Prostate gland (tissue), 2 donors: ENCODE measurements at regions not wholly inside any gene's neighbourhood (a gene's known extent, or its start where the extent isn't known, plus 50 kb on each side); places are given as distances from the start of the nearest gene placed in this dataset.

ENCODE experiments used
- CTCF ChIP-seq, 4 experiments: fragments of 200-600 bp in 2 of 4; fragments of 450-650 bp in 2 of 4; sonication (generic) in 2 of 4; IDR thresholded peaks; 1 replicate in 3 of 4; 2 replicates in 1 of 4; pipeline ENCODE4 v1.5.1; 2016 to 2019; ENCODE audit warnings: antibody characterized with exemption in 4 of 4, mild to moderate bottlenecking in 2 of 4, moderate library complexity in 2 of 4
- POLR2A ChIP-seq: fragments of 450-650 bp; IDR thresholded peaks from one replicate; pipeline ENCODE4 v1.6.1; 2016; ENCODE audit warnings: antibody characterized with exemption, mild to moderate bottlenecking

GRCh38 chr10:133024704-133025557 lies 62.8 kb upstream of the ADGRA1 start:
- TF ChIP-seq POLR2A (no peak), CTCF (IDR thresholded peaks at IDR 0.05) (no peak)
